Common myeloid progenitor, CD34-positive (primary cell): ENCODE measurements at regions not wholly inside any gene's neighbourhood (a gene's known extent, or its start where the extent isn't known, plus 50 kb on each side); places are given as distances from the start of the nearest gene placed in this dataset.

ENCODE experiments used
- CTCF ChIA-PET: fragments of 350-600 bp; sonication (Branson Sonifier 250); formaldehyde crosslinking; loops from one replicate; lab custom pipeline; 2021; ENCODE audit warnings: antibody characterized with exemption; lab: Charles Lee
- POLR2A ChIA-PET: fragments of 350-600 bp; sonication (Branson Sonifier 250); formaldehyde crosslinking; loops from one replicate; lab custom pipeline; 2021; ENCODE audit warnings: antibody characterized with exemption; lab: Charles Lee
- DNase-seq, 3 donors: peaks; one replicate each; pipeline versions ENCODE4 v3.0.0 to v3.0.0-alpha.2; 2013
- H3K27ac ChIP-seq, 2 experiments: 1 replicate in 1 of 2; 2 replicates in 1 of 2; pipeline ENCODE4 v1.7.0; 2013; ENCODE audit warnings: inconsistent platforms in 2 of 2, low read length in 2 of 2, mild to moderate bottlenecking in 2 of 2, low read depth in 1 of 2, moderate library complexity in 1 of 2; ENCODE audit not compliant: severe bottlenecking in 2 of 2, insufficient read depth in 1 of 2, poor library complexity in 1 of 2
- H3K27me3 ChIP-seq, 5 experiments: replicated peaks in 2 of 5; 1 replicate in 3 of 5; 2 replicates in 2 of 5; pipeline versions ENCODE4 v1.6.1 to v1.7.0; 2013; ENCODE audit warnings: low read length in 4 of 5, mild to moderate bottlenecking in 2 of 5, moderate library complexity in 2 of 5, inconsistent platforms in 1 of 5; ENCODE audit not compliant: insufficient read depth in 5 of 5, control insufficient read depth in 4 of 5
- H3K36me3 ChIP-seq, 4 experiments: 1 replicate in 2 of 4; 2 replicates in 2 of 4; pipeline versions ENCODE4 v1.6.1 to v1.7.0; 2013; ENCODE audit warnings: low read length in 3 of 4, control low read depth in 1 of 4, mild to moderate bottlenecking in 1 of 4; ENCODE audit not compliant: control insufficient read depth in 4 of 4, insufficient read depth in 4 of 4
- H3K4me1 ChIP-seq, 4 experiments: 1 replicate in 3 of 4; 2 replicates in 1 of 4; pipeline versions ENCODE4 v1.6.1 to v1.7.1; 2013; ENCODE audit warnings: low read length in 3 of 4, mild to moderate bottlenecking in 3 of 4, control low read depth in 1 of 4, inconsistent platforms in 1 of 4, moderate library complexity in 1 of 4; ENCODE audit not compliant: control insufficient read depth in 4 of 4, insufficient read depth in 4 of 4; ENCODE audit errors: control extremely low read depth in 1 of 4
- H3K4me3 ChIP-seq, 7 experiments: 1 replicate in 4 of 7; 2 replicates in 3 of 7; pipeline versions ENCODE4 v1.5.1 to v1.7.0; 2013; ENCODE audit warnings: mild to moderate bottlenecking in 7 of 7, low read length in 6 of 7, moderate library complexity in 6 of 7, inconsistent platforms in 2 of 7, low read depth in 2 of 7, control low read depth in 1 of 7; ENCODE audit not compliant: insufficient read depth in 4 of 7, control insufficient read depth in 1 of 7; ENCODE audit errors: extremely low read depth in 1 of 7
- H3K9me3 ChIP-seq, 5 experiments: 1 replicate in 4 of 5; 2 replicates in 1 of 5; pipeline versions ENCODE4 v1.6.1 to v1.7.1; 2013; ENCODE audit warnings: low read length in 4 of 5, mild to moderate bottlenecking in 2 of 5, inconsistent platforms in 1 of 5, low read depth in 1 of 5, moderate library complexity in 1 of 5; ENCODE audit not compliant: control insufficient read depth in 4 of 5, insufficient read depth in 2 of 5; ENCODE audit errors: control extremely low read depth in 1 of 5
- WGBS: methylation state at CpG from one replicate; pipeline ENCODE4 v1.1.5; 2013; ENCODE audit not compliant: insufficient coverage; 5-methylcytosine and 5-hydroxymethylcytosine counted together

DNA sequence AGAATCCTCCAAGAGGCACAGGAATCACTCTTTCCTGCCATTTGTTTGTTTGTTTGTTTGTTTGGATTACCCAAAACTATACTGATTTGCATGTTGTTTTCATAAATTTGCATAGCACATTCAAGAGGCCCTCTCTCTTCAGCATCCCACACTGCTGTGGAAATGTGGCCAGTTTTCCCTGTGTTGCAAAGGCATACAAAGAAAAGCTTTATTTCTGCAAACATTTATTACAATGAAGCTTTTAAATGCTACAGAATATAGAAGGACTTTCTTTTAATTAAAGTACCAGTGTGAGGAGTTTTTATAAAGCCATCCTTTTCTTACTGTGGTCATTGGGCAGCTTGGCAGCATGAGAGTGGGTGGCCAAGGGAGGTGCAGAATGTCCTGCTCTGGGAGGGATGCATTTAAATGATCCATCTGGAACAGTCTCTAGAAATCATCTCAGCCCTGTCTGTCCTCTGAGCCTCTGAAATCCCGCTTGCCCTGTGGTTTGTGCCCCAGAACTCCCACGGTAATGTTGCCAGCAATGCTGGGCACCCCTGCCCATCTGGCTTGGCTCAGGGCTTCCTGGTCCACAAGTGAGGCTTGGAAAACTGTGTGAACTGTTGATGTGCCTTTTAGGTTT is 356.8 kb upstream of the KIF2A start:
- POLR2A ChIA-PET, result no interaction called here
- WGBS, result 88% methylated on average over 1 of the region's 2 CpGs
- H3K36me3 ChIP-seq, result no peaks in the 10 kb centered on the region
- no peak overlapping the region for H3K27ac ChIP-seq
- DNase-seq, result no peak
- no peaks in the 10 kb centered on the region for H3K27me3 ChIP-seq
- H3K4me3 ChIP-seq, result no peak overlapping the region
- no peaks in the 10 kb centered on the region for H3K4me1 ChIP-seq
- CTCF ChIA-PET, result no interaction called here
- no peaks in the 10 kb centered on the region for H3K9me3 ChIP-seq

DNA sequence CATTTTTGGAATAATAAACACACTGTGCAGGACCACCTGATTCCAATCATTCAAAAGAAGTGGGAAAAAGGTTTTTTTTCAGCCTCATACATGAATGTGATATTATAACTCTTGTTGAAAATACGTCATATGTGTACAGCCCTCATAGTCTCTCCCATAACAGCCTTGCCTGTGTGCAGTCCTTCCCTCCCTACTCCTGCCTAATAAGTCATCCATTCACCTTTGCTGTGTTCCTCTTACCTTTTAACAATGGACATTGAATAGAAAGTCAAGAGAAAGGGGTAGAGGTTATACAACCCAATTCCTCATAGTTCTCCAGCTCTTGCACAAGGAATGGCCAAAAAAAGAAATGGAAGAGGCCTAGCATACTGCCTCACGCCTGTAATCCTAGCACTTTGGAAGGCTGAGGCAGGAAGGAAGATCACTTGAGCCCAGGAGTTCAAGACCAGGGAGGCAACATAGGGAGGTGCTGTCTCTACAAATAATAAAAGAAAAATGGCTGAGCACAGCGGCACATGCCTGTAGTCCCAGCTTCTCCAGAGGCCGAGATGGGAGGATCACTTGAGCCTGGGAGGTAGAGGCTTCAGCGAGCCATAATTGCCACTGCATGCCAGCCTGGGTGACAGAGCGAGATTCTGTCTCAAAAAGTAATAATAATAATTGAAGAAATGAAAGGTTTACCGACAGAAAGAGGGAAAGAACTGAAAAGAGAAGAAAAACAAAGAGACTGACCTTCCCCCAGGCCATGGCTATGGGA is 356.1 kb upstream of the KIF2A start:
- Histone ChIP-seq H3K4me1 (no peaks in the 10 kb centered on the region), H3K27me3 (no peaks in the 10 kb centered on the region)

DNA sequence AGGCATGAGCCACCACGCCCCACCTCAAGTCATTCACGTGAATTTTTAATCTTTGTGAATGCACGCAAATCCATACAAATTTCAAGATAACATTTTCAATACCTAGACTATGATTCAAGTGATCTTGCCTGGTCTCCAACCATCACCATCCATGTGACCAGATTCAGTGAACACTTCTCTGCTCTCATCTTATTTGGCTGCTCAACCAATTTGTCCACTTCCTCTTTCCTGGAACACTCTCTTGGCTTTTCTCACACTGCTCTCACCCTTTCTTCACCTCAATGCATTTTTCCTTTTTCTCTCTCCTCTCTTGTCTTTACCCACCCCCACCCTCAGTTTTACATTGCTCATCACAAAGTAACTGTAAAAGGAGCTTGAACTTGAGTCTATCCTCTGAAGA is 354.7 kb upstream of the KIF2A start:
- no peaks in the 10 kb centered on the region for H3K36me3 ChIP-seq
- no peaks in the 10 kb centered on the region for H3K4me1 ChIP-seq
- CTCF ChIA-PET, result no interaction called here
- H3K27me3 ChIP-seq, result no peaks in the 10 kb centered on the region
- no peaks in the 10 kb centered on the region for H3K9me3 ChIP-seq
- no peak for DNase-seq
- no peak overlapping the region for H3K4me3 ChIP-seq
- no peak overlapping the region for H3K27ac ChIP-seq
- WGBS, result 95% methylated on average over 3 of the region's 3 CpGs
- POLR2A ChIA-PET, result no interaction called here

More for the DNA sequence above, 356.1 kb upstream of the KIF2A start:
- Histone ChIP-seq H3K9me3 (no peaks in the 10 kb centered on the region), H3K36me3 (no peaks in the 10 kb centered on the region), H3K4me3 (no peak overlapping the region), H3K27ac (no peak overlapping the region)
- ChIA-PET CTCF (no interaction called here), POLR2A (no interaction called here)
- no peak for DNase-seq
- WGBS, result 100% methylated on average over 6 of the region's 7 CpGs

DNA sequence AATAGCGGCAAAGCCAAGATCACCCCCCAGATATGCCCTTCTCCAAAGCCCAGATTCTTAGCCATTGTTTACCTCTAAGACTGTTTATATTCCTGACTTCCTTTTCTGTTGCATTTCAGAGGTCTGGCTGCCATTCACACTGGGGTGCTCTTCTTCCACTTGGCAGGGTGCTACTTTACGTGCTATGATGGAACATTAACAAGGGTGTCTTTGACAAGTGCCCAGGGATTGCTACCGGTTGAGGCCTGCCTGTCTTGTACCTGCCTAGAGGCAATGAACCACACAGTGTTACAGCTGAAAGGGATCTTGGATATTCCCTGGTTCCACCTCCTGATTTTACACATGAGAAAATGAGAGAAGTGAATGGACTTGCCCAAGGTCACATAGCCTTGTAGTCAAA is 352.1 kb upstream of the KIF2A start:
- no peaks in the 10 kb centered on the region for H3K4me1 ChIP-seq
- H3K4me3 ChIP-seq, result no peak overlapping the region
- ChIA-PET CTCF (interaction anchor here (0.5 kb wide), 1 partner anchor 19 kb away, joined by 4 read pairs; no protein-coding TSS in a partner anchor), POLR2A (no interaction called here)
- 100% methylated on average over 2 of the region's 3 CpGs for WGBS
- DNase-seq, result no peak
- H3K36me3 ChIP-seq, result no peaks in the 10 kb centered on the region
- no peaks in the 10 kb centered on the region for H3K9me3 ChIP-seq
- no peaks in the 10 kb centered on the region for H3K27me3 ChIP-seq
- H3K27ac ChIP-seq, result no peak overlapping the region

DNA sequence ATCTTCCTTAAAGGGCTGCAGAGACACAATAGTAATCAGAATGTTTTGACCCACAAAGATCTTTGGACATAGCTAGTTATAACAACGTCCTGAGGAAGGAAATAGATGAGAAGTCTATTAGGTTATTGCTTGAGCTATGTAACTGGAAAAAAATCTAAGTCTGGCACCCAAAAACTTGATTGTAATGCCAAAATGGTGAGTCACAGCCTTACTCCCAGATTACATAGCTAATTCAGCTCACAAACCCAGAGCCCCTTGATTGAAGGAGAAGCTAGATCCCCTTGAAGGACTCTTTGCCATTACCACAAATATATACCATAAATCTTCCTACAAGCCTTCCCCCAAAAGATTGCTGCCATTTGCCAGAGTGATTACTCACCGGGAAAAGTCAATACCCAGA is 341.8 kb upstream of the KIF2A start:
- H3K9me3 ChIP-seq, result peaks cover 0 to 2% (median 0%) of the 10 kb centered on the region in 5 experiments
- no peak overlapping the region for H3K4me3 ChIP-seq
- CTCF ChIA-PET, result no interaction called here
- no peak overlapping the region for H3K27ac ChIP-seq
- no peaks in the 10 kb centered on the region for H3K36me3 ChIP-seq
- POLR2A ChIA-PET, result no interaction called here
- WGBS, result 93% methylated on average over 2 of the region's 2 CpGs
- H3K27me3 ChIP-seq, result peaks cover 0 to 5% (median 0%) of the 10 kb centered on the region in 5 experiments
- no peaks in the 10 kb centered on the region for H3K4me1 ChIP-seq
- DNase-seq, result no peak

DNA sequence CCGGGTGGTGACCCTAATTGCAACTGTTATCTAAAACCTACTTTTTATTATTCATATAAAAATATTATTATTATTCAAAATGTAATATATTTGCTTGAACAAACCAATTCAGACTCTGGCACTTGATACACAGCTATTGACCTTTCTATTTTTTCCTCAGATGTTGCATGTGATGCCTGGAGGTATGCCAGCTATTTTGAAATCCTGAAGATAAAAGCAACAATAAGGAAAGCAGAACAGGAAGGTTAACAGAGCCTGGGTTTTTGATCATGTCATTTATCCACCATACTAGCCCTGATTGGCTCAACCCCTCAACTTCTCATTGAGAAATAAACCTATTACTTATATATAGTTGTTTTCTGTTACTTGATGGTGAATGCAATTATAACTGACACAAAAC is 340.9 kb upstream of the KIF2A start:
- Histone ChIP-seq H3K4me1 (no peaks in the 10 kb centered on the region), H3K27me3 (peaks cover 0 to 7% (median 0%) of the 10 kb centered on the region in 5 experiments), H3K27ac (no peak overlapping the region), H3K9me3 (peaks cover 0 to 2% (median 0%) of the 10 kb centered on the region in 5 experiments), H3K4me3 (no peak overlapping the region), H3K36me3 (no peaks in the 10 kb centered on the region)
- ChIA-PET POLR2A (no interaction called here), CTCF (no interaction called here)
- DNase-seq, result no peak
- no CpG with 5 or more reads among the region's 1 CpG for WGBS

DNA sequence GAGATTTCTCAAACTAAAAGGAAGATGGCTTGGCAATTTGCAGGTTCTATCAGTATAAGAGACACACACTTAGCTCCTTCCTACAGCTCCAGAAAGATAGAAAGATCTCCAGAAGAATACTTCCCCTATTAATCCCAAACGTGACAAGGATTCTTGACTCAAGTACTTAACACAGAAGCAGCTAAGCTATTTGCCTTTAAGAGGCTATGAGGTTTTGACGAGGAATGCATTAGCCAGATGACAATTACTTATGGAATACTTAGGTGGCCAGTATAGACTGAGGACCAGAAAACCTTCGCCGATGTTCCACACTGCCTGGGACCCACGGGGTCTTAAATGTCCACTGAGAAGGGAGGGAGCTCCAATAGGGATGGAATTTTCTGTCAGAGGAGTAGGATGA is 340.5 kb upstream of the KIF2A start:
- ChIA-PET CTCF (no interaction called here), POLR2A (no interaction called here)

More for the DNA sequence above, 340.5 kb upstream of the KIF2A start:
- no peak for DNase-seq
- Histone ChIP-seq H3K27ac (no peak overlapping the region), H3K27me3 (peaks cover 0 to 7% (median 0%) of the 10 kb centered on the region in 5 experiments), H3K4me3 (no peak overlapping the region), H3K4me1 (no peaks in the 10 kb centered on the region), H3K9me3 (peaks cover 0 to 2% (median 0%) of the 10 kb centered on the region in 5 experiments), H3K36me3 (no peaks in the 10 kb centered on the region)
- 83% methylated on average over 2 of the region's 5 CpGs for WGBS
